Peyer's patch (tissue), 4 donors: ENCODE measurements at regions not wholly inside any gene's neighbourhood (a gene's known extent, or its start where the extent isn't known, plus 50 kb on each side); places are given as distances from the start of the nearest gene placed in this dataset.

Experiments
- DNase-seq, 3 donors: peaks; one replicate each; pipeline ENCODE4 v3.0.0-alpha.2; 2017 to 2019
- H3K27ac ChIP-seq, 4 donors: fragments of 200-600 bp; sonication (generic); one replicate each; pipeline ENCODE4 v1.5.1; 2016 to 2019
- H3K27me3 ChIP-seq, 2 donors: fragments of 200-600 bp; sonication (generic); one replicate each; pipeline ENCODE4 v1.5.1; 2019
- H3K36me3 ChIP-seq, 3 donors: fragments of 200-600 bp; sonication (generic); one replicate each; pipeline ENCODE4 v1.5.1; 2016 to 2019
- H3K4me1 ChIP-seq, 4 donors: fragments of 200-600 bp; sonication (generic); one replicate each; pipeline ENCODE4 v1.5.1; 2016 to 2019
- H3K4me3 ChIP-seq, 4 donors: fragments of 200-600 bp; sonication (generic); 1 replicate in 3 of 4; 2 replicates in 1 of 4; pipeline ENCODE4 v1.5.1; 2016 to 2019; ENCODE audit warnings: mild to moderate bottlenecking in 1 of 4
- H3K9me3 ChIP-seq, 4 donors: fragments of 200-600 bp; sonication (generic); one replicate each; pipeline ENCODE4 v1.5.1; 2016 to 2019; ENCODE audit warnings: mild to moderate bottlenecking in 1 of 4
- CTCF ChIP-seq, 6 experiments: fragments of 450-650 bp in 4 of 6; fragments of 200-600 bp in 2 of 6; sonication (generic) in 1 of 6; IDR thresholded peaks; one replicate each; pipeline ENCODE4 v1.5.1; 2017 to 2019; ENCODE audit warnings: antibody characterized with exemption in 6 of 6, mild to moderate bottlenecking in 3 of 6, moderate library complexity in 1 of 6
- POLR2A ChIP-seq, 2 donors: fragments of 450-650 bp; IDR thresholded peaks; one replicate each; pipeline ENCODE4 v1.5.1; 2017; ENCODE audit warnings: antibody characterized with exemption in 2 of 2, mild to moderate bottlenecking in 2 of 2, moderate library complexity in 2 of 2

DNA sequence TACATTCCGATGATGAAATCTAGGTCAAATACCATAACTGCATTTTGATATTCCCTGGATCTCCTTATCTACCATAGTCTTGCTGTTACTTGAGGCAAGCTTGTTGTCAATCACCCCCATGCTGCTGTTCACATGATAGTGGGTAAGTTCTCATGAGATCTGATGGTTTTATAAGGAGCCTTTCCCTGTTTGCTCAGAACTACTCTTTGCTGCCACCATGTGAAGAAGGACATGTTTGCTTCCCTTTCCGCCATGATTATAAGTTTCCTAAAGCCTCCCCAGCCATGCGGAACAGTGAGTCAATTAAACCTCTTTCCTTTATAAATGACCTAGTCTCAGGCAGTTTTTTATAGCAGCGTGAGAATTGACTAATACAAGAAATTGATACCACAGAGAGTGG, 432.0 kb downstream of the GLUD2 start:
- Histone ChIP-seq H3K9me3 (no peaks in the 10 kb centered on the region), H3K27me3 (no peaks in the 10 kb centered on the region), H3K4me1 (no peaks in the 10 kb centered on the region), H3K27ac (no peak overlapping the region), H3K36me3 (no peaks in the 10 kb centered on the region), H3K4me3 (no peak overlapping the region)
- no peak for TF ChIP-seq CTCF (IDR thresholded peaks at IDR 0.05)
- TF ChIP-seq POLR2A (IDR thresholded peaks at IDR 0.05) = no peak
- no peak for DNase-seq

DNA sequence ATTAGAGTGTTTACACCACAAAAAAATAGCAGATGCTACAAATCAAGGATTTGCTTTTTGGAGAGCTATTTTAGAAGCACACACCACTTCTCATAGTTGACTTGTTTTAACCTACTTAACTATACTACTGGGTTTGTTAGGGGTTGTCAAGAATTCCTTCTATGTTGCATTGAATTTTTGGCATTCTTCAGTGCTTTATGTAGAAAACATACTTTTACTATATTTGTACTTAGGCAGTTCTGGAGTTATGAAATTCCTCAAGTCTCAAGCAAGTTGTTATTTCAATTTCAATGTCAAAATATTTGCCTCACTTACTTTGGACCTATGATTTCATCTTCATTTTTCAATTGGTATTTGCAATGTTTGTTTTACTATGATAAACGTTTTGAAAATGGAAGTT, 449.6 kb downstream of the GLUD2 start:
- Histone ChIP-seq H3K27ac (no peak overlapping the region), H3K36me3 (no peaks in the 10 kb centered on the region), H3K4me1 (no peaks in the 10 kb centered on the region), H3K4me3 (no peak overlapping the region), H3K9me3 (no peaks in the 10 kb centered on the region), H3K27me3 (no peaks in the 10 kb centered on the region)
- no peak for TF ChIP-seq POLR2A (IDR thresholded peaks at IDR 0.05)
- TF ChIP-seq CTCF (IDR thresholded peaks at IDR 0.05) = no peak
- DNase-seq = no peak

GRCh38 chrX:121504153-121504552, 456.7 kb downstream of the GLUD2 start:
- Histone ChIP-seq H3K27ac (no peak overlapping the region), H3K4me3 (no peak overlapping the region), H3K27me3 (no peaks in the 10 kb centered on the region), H3K9me3 (no peaks in the 10 kb centered on the region), H3K36me3 (no peaks in the 10 kb centered on the region), H3K4me1 (no peaks in the 10 kb centered on the region)
- TF ChIP-seq CTCF (IDR thresholded peaks at IDR 0.05) (no peak), POLR2A (IDR thresholded peaks at IDR 0.05) (no peak)
- DNase-seq = no peak

GRCh38 chrX:121546317-121546716, 498.9 kb downstream of the GLUD2 start:
- Histone ChIP-seq H3K4me3 (no peak overlapping the region), H3K27me3 (no peaks in the 10 kb centered on the region), H3K4me1 (no peaks in the 10 kb centered on the region), H3K27ac (no peak overlapping the region), H3K36me3 (no peaks in the 10 kb centered on the region), H3K9me3 (no peaks in the 10 kb centered on the region)
- DNase-seq = no peak
- TF ChIP-seq POLR2A (IDR thresholded peaks at IDR 0.05) (no peak), CTCF (IDR thresholded peaks at IDR 0.05) (no peak)

- no peak for TF ChIP-seq CTCF (IDR thresholded peaks at IDR 0.05)
- TF ChIP-seq POLR2A (IDR thresholded peaks at IDR 0.05) = no peak
- H3K4me1 ChIP-seq = no peaks in the 10 kb centered on the region
- H3K36me3 ChIP-seq = no peaks in the 10 kb centered on the region
Observed at GRCh38 chrX:121558886-121559285, 511.5 kb downstream of the GLUD2 start.

GRCh38 chrX:121562616-121563015, 515.2 kb downstream of the GLUD2 start:
- Histone ChIP-seq H3K4me3 (no peak overlapping the region), H3K4me1 (no peaks in the 10 kb centered on the region), H3K36me3 (no peaks in the 10 kb centered on the region), H3K27ac (no peak overlapping the region), H3K27me3 (no peaks in the 10 kb centered on the region), H3K9me3 (no peaks in the 10 kb centered on the region)
- no peak for TF ChIP-seq CTCF (IDR thresholded peaks at IDR 0.05)
- TF ChIP-seq POLR2A (IDR thresholded peaks at IDR 0.05) = no peak
- DNase-seq = no peak

More at GRCh38 chrX:121558886-121559285, 511.5 kb downstream of the GLUD2 start:
- no peak overlapping the region for H3K4me3 ChIP-seq
- no peaks in the 10 kb centered on the region for H3K27me3 ChIP-seq
- H3K27ac ChIP-seq = no peak overlapping the region
- no peak for DNase-seq
- H3K9me3 ChIP-seq = no peaks in the 10 kb centered on the region
